GM21381 (cell line): ENCODE measurements at regions not wholly inside any gene's neighbourhood (a gene's known extent, or its start where the extent isn't known, plus 50 kb on each side); places are given as distances from the start of the nearest gene placed in this dataset.

Source experiments
- ATAC-seq: cut with Tn5 transposase; IDR thresholded peaks from one replicate; pipeline ENCODE4 v1.9.1; 2021; ENCODE audit warnings: mild to moderate bottlenecking, moderate library complexity; ENCODE audit not compliant: unreplicated experiment

DNA sequence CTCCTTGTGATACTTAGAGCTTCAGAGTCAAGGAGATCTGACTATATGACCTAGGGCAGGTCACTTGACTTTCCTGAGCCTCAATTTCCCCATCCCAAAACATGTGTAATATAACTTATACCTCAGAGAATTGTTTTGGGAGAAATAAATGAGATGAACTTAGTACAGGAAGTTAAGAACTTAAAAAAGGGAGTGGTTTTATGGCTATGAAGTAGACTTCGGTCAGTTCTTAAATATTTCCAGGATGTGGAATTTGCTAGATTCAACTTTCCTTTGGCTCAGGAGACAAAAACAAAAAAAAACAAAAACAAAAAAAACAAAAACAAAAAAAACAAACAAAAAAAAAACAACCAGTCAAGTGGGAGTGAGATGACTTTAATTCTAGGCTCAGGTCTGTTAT, 116.7 kb downstream of the EDEM1 start:
- ATAC-seq: no peak

DNA sequence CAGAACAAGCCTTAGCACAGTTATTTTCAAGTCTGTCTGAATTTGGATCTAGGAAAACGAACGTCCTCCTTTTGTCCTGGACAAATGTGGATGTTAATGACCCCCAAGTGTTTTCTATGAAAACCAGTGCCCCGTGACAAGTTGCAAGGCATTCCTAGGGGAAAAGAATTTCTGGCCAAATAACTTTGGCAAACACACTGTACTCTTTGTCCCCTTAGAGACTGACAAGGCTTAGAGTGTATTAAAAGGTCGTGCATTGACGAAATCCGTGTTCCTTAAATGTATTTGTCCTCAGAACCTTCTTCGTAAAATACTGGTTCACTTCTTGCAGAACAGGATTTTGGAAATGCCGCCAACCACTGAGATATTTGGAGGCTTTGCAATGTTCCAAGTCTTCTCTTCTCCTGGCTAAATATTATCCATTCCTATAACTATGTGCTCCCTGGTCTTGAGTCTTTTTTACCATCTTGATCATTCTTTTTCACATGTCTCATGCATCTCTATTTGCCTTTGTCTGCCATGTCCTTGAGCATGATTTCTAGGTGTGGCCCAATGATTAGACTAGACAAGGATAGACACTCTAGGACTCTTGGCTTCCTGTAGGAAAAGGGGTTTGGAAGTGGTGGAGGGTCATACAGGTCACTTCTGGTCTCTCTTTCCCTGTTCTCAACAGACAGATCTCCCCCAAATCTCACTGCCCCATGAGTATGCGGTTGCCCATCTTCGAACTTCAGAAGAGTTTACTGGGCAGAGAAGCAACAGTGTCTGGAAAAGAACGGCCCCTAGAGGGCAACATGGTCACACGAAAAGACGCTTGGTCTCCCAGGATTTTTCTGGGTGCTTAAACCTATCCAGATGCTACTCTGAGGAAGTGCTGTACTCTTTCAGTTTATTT, 117.5 kb downstream of the EDEM1 start:
- ATAC-seq: peak; percentile 81

DNA sequence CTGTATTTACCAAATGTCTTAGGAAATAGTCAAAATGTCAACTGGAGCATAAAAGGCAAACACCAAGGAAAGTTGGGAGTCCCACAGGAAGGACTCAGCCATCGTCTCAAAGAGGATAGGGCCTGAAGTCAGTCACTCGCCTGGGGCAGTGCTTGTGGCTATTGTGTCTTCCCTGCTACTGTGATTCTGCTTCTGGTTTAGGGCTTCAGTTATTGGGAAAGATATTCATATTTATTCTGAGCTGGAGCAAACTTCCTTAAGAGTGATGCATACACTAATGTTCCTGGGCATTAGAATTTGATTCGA, 118.1 kb downstream of the EDEM1 start:
- ATAC-seq: peak; percentile 8

DNA sequence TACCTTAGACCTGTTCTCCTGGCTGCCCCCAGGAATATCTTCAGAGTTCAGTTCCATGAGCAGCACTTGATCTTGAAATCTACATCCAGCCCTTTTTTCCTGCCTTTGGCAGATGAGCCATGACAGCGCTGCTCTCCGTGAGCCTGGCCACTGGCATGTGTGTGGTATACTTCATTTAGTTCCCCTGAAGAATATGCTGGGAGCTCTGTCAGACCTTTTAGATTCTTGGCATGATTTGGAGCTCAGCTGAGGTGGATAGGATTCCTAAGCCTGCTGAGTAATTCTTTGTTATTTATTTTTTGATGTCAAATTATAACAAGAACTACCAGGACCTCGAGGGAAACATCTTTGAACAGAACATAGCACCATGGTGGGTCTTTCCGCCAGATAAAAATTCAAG, 121.7 kb downstream of the EDEM1 start:
- ATAC-seq: no peak

DNA sequence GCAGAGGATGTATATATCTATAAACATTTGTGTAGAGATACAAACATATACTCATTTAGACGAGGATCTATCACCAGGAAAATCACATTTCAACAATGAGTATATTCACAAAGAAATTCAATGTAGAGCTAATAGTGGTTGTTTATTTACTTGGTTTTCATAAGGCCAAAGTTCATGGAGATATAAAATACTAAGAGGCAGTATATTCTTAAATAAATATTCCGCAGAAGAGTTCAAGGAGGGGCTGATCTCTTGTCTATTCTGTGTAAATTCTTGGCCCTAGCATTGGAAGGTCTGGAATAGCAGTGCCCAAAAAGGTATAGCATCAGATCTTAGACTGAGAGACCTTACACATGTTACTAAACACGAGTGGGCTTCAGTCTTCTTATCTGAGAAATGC, 122.1 kb downstream of the EDEM1 start:
- ATAC-seq: no peak

DNA sequence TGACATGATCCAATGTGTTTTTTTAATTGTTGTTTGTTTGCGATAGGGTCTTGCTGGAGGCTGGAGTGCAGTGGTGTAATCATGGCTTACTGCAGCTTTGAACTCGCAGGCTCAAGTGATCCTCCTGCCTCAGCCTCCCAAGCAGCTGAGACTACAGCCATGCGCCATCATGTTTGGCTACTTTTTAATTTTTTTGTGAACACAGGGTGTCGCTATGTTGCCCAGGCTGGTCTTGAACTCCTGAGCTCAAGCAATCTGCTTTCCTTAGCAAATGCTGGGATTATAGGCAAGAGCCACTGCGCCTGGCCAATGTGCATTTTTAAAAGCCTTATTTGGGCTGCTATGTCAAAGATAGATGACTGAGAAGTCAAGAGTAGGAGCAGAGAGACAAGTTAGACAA, 123.0 kb downstream of the EDEM1 start:
- ATAC-seq: no peak

DNA sequence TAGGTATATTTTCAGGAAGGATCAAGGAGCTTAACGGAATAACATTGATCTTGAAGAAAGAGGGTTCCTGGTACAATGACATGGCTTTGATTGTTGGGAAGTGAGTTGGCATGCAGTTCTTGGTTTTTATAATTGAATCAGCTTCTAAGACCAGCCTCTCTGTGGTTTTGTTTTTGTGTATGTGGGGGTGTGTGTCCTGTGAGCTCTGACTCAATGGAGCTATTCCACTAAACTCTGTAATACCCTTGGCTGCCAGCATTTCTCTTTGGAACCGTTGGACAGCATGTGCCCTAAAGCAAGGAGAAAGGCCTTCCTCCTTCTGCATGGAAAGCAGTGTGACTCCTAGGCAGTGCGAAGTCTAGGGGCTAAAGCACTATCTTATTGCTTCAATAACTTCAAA, 124.8 kb downstream of the EDEM1 start:
- no peak for ATAC-seq

DNA sequence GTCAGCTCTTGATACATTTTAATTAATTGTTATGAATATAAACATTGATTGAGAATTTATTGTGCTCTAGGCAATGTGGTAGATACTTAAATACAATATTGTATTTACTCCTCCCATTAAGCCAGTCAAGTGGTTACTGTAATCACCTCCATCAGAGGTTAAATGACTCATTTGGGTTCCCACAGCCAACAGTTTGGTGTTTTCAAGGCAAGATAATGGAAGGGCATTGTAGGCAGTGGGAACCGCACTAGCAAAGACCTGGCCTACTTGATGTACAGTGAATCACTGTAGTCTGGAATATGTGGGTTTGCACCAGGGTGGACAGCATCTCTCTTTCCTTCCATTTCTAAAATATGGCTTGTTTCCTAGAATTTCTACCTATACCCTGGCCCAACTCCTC, 127.4 kb downstream of the EDEM1 start:
- ATAC-seq: no peak

DNA sequence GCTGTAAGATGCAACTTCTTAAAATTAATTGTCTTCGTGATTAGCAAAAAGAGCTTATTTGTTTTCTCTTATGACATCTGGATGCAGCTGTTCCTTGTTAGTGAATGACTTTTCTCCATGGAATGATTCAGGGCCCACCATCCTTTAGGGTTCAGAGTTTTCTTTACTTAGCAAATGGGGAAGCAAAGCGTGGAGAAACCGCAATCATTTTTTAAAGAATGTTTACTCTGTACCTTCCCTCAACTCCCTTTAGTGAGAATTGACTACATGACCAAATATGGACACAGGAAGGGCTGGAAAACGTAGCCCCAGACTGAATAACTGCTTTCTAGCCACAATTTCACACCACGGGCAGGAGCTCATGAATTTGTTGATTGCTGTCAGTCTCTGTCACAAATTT, 130.1 kb downstream of the EDEM1 start:
- no peak for ATAC-seq

DNA sequence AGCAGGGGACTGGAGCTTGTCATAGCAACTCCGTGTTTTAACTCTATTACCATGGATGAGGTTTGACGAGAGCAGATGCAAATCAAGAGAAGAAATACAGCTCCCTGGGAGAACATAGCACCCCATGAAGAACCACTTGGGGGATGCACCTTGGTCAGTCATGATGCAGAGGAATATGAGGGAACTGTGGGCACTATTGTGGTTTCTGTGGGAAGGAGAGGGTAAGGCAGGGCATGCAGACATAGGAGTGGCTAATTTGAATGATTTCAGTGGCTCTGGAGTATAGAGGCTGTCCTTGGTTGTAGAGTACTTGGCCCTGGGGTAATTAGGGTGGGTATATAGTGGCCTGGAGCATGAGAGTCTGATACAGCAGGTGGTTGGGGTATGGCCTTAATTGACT, 131.9 kb downstream of the EDEM1 start:
- ATAC-seq: no peak

DNA sequence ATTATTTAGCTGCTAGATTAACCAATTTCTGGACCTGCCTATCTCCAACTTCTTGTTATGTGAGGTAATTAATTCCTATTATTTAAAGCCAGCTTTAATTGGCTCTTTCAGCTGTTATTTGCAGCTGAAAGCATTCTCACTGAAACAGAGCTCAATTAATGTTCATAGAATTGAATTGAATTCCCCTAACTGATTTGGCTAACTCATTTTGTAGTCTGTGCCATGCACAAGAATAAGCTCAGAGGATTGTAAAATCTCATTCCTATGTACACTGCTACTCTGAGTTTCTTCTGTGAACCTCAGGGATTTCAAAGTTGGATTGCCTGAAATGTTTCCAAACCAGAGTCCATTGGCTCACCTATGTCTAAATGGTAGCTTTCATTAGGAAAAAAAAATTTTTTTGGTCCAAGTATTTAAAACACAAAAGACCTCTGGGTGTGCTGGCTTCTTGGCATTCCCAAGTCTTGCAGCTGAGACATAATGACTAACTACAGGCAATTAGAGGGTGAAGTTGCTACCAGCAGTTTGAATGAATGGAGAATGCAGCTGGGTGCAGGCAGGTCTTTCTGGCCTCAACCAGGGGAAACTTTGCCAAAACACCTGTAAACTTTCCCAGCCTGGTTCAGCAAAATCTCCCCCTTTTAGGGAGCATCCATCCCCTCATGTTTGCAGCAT, 134.3 kb downstream of the EDEM1 start:
- ATAC-seq: no peak

DNA sequence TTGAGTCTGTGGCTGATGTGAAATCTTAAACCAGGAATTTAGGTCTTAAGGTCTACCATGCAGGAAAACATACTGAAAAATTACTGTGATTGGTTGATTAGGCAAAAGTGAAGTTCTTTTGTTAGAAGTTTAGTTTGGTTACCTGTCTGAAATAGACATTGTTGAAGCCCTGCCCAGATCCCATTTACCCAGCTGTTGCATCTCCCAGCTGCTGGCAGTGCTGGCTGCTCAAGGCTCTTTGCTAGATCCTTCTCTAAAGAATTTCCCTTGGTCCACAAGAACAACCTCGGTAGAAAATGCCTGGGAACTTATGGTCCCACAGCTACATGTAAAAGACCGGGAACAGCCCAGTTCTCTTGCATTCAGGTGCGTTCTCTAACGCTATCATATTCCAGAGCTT, 137.3 kb downstream of the EDEM1 start:
- no peak for ATAC-seq

DNA sequence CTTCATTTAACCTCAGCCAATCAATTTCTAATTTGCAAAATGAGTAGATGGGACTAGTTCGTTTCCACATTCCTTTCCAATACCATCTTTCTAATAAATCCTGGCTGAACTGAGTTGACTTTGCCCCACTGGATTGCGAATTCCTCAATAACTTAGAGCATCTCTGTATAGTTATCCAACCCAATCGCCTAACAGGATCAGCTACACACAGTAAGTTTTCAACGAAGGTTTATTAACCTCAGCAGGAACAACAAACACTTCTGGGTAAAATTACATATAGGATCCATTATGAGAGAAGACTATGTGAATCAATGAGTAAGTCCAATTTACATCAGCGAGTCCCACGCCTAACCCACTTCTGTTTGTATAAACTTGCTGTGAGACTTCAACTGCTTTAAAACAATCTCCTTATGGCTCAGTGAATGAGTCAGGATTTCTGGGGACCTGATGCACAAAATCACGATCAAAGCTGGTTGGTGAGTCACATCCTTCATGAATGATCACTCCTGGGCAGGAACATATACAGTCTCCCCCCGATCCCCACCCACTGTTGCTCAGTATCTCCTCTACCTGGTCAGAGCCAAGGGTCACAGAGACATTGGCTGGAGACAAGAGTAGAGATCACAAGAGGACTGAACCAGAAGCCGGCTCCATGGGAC, 142.8 kb downstream of the EDEM1 start:
- ATAC-seq: no peak

DNA sequence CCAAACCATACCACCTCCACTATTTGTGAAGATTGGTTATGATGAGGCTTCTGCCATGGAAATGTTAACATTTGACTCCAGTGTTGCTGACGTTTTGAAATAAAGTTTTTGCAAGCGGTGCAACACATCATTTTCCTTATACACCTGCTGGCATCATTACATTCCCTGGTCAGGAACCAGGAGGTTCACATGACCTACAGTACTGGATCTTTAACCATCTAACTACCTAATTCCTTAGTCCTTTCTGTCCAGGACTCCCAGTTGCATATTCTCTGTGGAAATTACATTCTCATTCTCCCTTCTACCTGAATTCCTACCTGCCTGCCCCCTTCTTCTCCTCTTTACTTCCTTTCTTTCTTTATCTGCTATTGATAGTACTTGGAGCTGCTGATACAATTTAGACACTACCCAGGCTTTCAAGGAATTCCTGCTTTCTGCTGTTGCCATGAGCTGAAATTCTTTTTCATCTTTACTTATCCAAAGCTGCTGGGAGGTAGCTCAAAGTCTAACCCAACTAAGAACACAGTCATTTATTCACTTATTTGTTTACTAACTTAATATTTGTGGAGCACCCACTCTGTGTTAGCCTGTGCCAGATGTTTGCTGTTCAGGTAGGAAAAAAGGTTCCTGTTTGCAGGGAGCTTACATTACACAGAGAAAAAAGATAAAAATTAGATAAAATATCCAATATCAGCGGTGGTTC, 144.2 kb downstream of the EDEM1 start:
- ATAC-seq: no peak

DNA sequence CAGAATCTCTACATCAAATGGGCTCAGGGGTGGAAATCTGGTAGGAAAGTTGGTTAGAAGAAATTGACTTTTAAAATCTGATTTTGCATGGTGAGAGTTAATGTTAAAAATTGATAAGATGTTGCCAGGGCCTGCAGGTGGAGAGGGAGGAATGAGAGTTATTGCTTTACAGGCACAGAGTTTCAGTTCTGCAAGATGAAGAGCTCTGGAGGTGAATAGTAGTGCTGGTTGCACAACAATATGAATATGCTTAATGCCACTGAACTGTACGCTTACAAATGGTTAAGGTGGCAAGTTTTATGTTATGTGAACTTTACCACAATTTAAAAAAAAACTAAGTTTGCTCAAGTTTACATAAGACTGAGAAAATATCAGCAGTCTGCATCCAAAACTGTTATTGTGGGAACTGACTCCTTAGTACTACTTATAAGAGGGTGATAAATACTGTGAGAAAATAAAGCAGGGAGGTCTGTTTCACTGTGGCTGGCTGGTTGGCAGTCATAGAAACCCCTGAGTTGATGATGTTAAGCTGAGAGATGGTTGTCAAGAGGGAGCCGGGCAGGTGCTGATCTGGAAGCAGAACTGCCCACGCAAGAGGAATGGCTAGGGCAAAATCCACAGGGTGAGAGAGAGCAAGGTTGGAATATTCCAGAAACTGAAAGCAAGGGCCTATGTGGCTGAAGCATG, 144.9 kb downstream of the EDEM1 start:
- ATAC-seq: peak; percentile 89

DNA sequence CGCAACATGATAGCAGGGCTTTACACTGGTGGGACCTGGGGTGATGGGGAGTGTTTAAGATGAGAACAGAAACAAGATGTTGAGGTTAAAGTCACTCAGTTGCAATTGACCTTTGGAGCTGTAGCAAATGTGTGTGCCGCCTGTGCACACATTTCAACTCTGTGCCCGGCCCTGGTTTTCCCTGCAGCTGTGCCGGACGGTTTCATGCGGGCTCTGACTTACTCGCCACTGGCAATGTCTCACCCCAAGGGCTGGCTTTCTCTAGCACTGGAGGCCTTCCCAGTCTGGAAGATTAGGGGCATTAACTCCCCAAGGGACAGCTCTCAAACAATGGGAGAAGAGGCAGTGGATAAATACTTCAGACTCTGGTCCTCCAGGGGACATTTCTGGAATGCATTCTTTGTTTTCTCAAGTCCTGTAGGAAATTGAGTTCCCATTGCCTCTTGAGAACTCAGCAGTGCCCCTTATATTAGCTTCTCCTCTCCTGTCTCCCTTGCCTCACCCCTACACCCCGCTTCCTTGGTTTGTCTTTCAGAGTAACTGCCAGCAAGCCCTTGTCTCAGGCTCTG, 152.5 kb downstream of the EDEM1 start:
- no peak for ATAC-seq

DNA sequence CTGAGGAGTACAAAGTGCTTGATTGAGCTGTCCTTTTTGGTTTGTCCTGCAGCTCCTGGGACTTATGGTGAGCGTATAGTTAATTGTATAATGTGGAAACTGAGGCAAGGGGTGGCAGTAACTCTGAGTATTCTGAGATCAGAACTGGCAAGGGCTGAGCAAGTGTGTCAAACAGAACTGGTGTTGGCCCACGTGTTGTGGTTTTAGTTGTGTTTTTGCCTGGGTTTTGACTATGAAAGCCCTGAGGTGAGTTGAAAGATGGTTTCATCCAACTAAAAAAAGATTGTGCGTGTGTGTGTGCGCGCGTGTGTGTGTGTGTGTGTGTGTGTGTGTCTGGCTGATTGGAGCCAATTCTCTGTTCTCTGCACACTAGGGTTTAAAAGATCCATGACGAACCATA, 154.1 kb downstream of the EDEM1 start:
- ATAC-seq: no peak

DNA sequence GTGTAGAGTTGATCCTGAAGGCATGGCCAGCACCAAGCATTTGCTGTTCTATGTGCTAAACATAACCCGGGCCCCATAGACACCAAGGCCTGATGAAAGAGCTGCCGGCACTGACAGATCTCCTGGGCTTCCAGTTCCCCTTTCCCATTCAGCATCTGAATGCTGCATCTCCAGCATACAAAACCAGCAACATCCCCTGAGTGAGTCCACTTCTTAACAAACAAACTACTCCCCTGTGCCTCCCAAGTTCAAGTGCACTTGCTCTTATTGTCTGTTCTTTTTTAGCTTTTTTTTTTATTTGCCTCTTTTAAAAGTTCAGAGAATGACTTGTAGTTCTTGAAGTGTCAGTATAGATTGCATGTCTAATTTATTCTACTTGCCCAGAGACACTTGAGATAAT, 156.0 kb downstream of the EDEM1 start:
- ATAC-seq: no peak

DNA sequence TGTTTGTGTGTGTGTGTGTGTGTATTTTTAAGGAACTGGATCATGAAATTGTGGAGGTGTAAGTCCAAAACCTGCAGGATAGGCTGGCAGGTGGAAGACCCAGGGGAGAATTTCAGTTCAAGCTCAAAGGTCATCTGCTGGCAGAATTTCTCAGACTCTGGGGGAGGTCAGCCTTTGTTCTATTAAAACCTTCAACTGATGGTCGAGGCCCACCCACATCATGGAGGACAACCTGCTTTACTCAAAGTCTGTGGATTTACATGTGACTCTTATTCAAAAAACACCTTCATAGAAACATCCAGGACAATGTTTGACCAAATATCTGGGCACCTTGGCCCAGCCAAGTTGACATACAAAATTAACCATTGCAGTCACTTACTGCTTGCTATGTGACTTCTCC, 157.2 kb downstream of the EDEM1 start:
- ATAC-seq: no peak

DNA sequence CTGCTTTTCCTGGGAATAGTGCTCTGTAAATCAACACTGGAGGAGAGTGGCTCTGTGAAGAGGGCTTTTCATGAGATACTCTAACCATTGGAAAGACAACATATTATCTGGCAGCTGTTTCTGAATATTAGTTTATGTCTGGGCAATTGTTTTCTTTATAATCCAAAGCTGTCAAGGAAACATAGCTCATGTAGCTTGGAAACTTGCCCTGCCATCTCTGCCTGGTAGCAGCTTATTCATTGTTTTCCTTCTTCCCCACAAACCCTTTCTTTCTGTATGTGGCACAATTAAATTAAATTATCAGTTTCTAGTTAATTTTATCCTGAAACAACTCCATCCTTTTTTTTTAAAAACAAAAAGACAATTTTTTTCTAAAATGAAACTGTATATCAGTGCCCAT, 160.0 kb downstream of the EDEM1 start:
- no peak for ATAC-seq
